HepG2 (cell line): ENCODE measurements at regions not wholly inside any gene's neighbourhood (a gene's known extent, or its start where the extent isn't known, plus 50 kb on each side); places are given as distances from the start of the nearest gene placed in this dataset.

ENCODE experiments used
- ATF1 ChIP-seq: IDR thresholded peaks from 2 replicates; pipeline ENCODE4 v1.6.1; 2016; ENCODE audit warnings: mild to moderate bottlenecking, control low read depth
- ATF7 ChIP-seq, 2 experiments: fragments of 450-650 bp in 1 of 2; sonication (generic) in 1 of 2; formaldehyde crosslinking in 1 of 2; IDR thresholded peaks; 2 replicates each; pipeline versions ENCODE4 v1.4.0 to v1.6.1; 2016 to 2020; ENCODE audit warnings: antibody characterized with exemption in 1 of 2, mild to moderate bottlenecking in 1 of 2, missing genetic modification reagents in 1 of 2
- BCL6 ChIP-seq: IDR thresholded peaks from 2 replicates; pipeline ENCODE4 v1.6.1; 2016; ENCODE audit warnings: missing genetic modification reagents, missing compliant biosample characterization
- CREB1 ChIP-seq, 2 experiments: fragments of 450-650 bp in 1 of 2; IDR thresholded peaks; 2 replicates each; pipeline ENCODE4 v1.6.1; 2016 to 2017; ENCODE audit warnings: control low read depth in 1 of 2, mild to moderate bottlenecking in 1 of 2, missing compliant biosample characterization in 1 of 2, missing genetic modification characterization in 1 of 2
- PCBP2 ChIP-seq: fragments of 200-400 bp; formaldehyde crosslinking; optimal IDR thresholded peaks from 2 replicates; pipeline ENCODE3; 2018; ENCODE audit warnings: low read length, low read depth; ENCODE audit not compliant: poor library complexity, severe bottlenecking
- ZBTB8A ChIP-seq: sonication (generic); formaldehyde crosslinking; IDR thresholded peaks from 2 replicates; pipeline ENCODE4 v1.4.0; 2020; ENCODE audit warnings: mild to moderate bottlenecking, low read depth, missing genetic modification reagents, borderline replicate concordance
- TF ChIP-seq, protein P1 (sequence below): sonication (generic); formaldehyde crosslinking; IDR thresholded peaks from 2 replicates; pipeline ENCODE4 v1.9.0; 2021; ENCODE audit warnings: missing genetic modification reagents, borderline replicate concordance

DNA sequence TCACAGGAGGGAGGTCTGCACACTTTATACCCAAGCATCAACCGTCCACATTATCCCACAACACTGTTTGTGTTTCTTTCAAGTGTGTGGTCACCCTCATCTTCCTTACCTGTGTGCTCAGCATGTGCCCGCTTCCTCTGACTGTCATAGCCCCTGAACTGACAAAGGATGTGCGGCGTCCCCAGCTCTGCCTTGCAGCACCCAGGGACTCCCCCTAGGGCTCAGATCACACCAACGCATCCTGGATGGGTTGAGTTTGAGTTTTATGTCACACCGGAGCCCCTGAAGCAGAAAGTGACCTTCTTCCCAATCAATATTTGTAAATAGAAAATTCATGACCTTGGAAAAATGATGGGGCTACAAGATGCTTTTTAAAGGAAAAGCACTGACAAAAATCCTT, 770.7 kb upstream of the TMEM132C start:
- TF ChIP-seq, protein P1, sequence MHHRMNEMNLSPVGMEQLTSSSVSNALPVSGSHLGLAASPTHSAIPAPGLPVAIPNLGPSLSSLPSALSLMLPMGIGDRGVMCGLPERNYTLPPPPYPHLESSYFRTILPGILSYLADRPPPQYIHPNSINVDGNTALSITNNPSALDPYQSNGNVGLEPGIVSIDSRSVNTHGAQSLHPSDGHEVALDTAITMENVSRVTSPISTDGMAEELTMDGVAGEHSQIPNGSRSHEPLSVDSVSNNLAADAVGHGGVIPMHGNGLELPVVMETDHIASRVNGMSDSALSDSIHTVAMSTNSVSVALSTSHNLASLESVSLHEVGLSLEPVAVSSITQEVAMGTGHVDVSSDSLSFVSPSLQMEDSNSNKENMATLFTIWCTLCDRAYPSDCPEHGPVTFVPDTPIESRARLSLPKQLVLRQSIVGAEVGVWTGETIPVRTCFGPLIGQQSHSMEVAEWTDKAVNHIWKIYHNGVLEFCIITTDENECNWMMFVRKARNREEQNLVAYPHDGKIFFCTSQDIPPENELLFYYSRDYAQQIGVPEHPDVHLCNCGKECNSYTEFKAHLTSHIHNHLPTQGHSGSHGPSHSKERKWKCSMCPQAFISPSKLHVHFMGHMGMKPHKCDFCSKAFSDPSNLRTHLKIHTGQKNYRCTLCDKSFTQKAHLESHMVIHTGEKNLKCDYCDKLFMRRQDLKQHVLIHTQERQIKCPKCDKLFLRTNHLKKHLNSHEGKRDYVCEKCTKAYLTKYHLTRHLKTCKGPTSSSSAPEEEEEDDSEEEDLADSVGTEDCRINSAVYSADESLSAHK (CRISPR knock-in tag), result no peak
- TF ChIP-seq ATF1 (CRISPR knock-in tag), result no peak
- TF ChIP-seq BCL6, result no peak
- TF ChIP-seq ZBTB8A, result no peak
- no peak for TF ChIP-seq CREB1 (IDR thresholded peaks at IDR 0.05)
- no peak for TF ChIP-seq CREB1 (CRISPR knock-in tag; IDR thresholded peaks at IDR 0.05)
- no peak for TF ChIP-seq PCBP2
- TF ChIP-seq ATF7 (IDR thresholded peaks at IDR 0.05), result no peak
- no peak for TF ChIP-seq ATF7 (CRISPR knock-in tag; IDR thresholded peaks at IDR 0.05)
